CD4-positive, alpha-beta T cell (primary cell): ENCODE measurements at regions not wholly inside any gene's neighbourhood (a gene's known extent, or its start where the extent isn't known, plus 50 kb on each side); places are given as distances from the start of the nearest gene placed in this dataset.

ENCODE experiments used
- ATAC-seq: fragments of 200-7000 bp; cut with Tn5 transposase; one replicate; pipeline ENCODE4 v1.10.0; 2022; ENCODE audit warnings: mild to moderate bottlenecking; ENCODE audit not compliant: poor library complexity
- CTCF ChIA-PET: fragments of 350-600 bp; sonication (Branson Sonifier 250); formaldehyde crosslinking; loops from one replicate; lab custom pipeline; 2021; ENCODE audit warnings: antibody characterized with exemption, inconsistent platforms; lab: Charles Lee
- POLR2A ChIA-PET: fragments of 350-600 bp; sonication (Branson Sonifier 250); formaldehyde crosslinking; loops from one replicate; lab custom pipeline; 2021; ENCODE audit warnings: antibody characterized with exemption, inconsistent platforms; lab: Charles Lee
- DNase-seq, 14 experiments: peaks; one replicate each; pipeline ENCODE4 v3.0.0-alpha.2; 2013 to 2020; ENCODE audit warnings: mixed read lengths in 2 of 14
- H3K27ac ChIP-seq, 2 donors: one replicate each; pipeline versions ENCODE4 v1.5.1 to v1.7.0; 2013; ENCODE audit warnings: low read length in 2 of 2, low read depth in 1 of 2, mild to moderate bottlenecking in 1 of 2
- H3K27me3 ChIP-seq, 2 experiments: 1 replicate in 1 of 2; 2 replicates in 1 of 2; pipeline versions ENCODE4 v1.6.1 to v1.7.0; 2013; ENCODE audit warnings: low read length in 2 of 2, control low read depth in 1 of 2, mild to moderate bottlenecking in 1 of 2, moderate library complexity in 1 of 2; ENCODE audit not compliant: insufficient read depth in 2 of 2, control insufficient read depth in 1 of 2
- H3K36me3 ChIP-seq: one replicate; pipeline ENCODE4 v1.6.1; 2013; ENCODE audit warnings: low read length, control low read depth; ENCODE audit not compliant: insufficient read depth
- H3K4me1 ChIP-seq: one replicate; pipeline ENCODE4 v1.6.1; 2013; ENCODE audit warnings: low read length, control low read depth; ENCODE audit not compliant: insufficient read depth
- H3K4me3 ChIP-seq: one replicate; pipeline ENCODE4 v1.5.1; 2013; ENCODE audit warnings: mild to moderate bottlenecking, low read length, moderate library complexity
- H3K9me3 ChIP-seq, 2 experiments: 1 replicate in 1 of 2; 2 replicates in 1 of 2; pipeline versions ENCODE4 v1.6.1 to v1.7.0; 2013; ENCODE audit warnings: low read length in 2 of 2, mild to moderate bottlenecking in 2 of 2, control low read depth in 1 of 2, moderate library complexity in 1 of 2; ENCODE audit not compliant: control insufficient read depth in 1 of 2, insufficient read depth in 1 of 2
- H3K27ac Mint-ChIP-seq: one replicate; pipeline ENCODE4 v1.8.0; 2020; ENCODE audit warnings: mixed read lengths
- H3K27me3 Mint-ChIP-seq: one replicate; pipeline ENCODE4 v1.8.0; 2021; ENCODE audit warnings: mixed read lengths
- H3K36me3 Mint-ChIP-seq: one replicate; pipeline ENCODE4 v1.8.0; 2021; ENCODE audit warnings: low read depth, mixed read lengths
- H3K4me1 Mint-ChIP-seq: one replicate; pipeline ENCODE4 v1.8.0; 2021; ENCODE audit warnings: low read depth, mixed read lengths
- H3K4me3 Mint-ChIP-seq: one replicate; pipeline ENCODE4 v1.8.0; 2020; ENCODE audit warnings: mild to moderate bottlenecking, mixed read lengths
- H3K9me3 Mint-ChIP-seq: one replicate; pipeline ENCODE4 v1.8.0; 2020; ENCODE audit warnings: mixed read lengths
- intact Hi-C, 2 experiments: fragments of 100-400 bp; cut with DNase I in 1 of 2; cut with micrococcal nuclease in 1 of 2; formaldehyde crosslinking; loops; one replicate each; pipeline versions ENCODE4 v1.15.1 to v1.9.0; 2023 to 2025; cut with DNase I, micrococcal nuclease
- TF ChIP-seq, protein P1 (sequence below): fragments of 200-600 bp; IDR thresholded peaks from one replicate; pipeline ENCODE4 v1.8.0; 2022; ENCODE audit warnings: antibody characterized with exemption, mild to moderate bottlenecking

DNA sequence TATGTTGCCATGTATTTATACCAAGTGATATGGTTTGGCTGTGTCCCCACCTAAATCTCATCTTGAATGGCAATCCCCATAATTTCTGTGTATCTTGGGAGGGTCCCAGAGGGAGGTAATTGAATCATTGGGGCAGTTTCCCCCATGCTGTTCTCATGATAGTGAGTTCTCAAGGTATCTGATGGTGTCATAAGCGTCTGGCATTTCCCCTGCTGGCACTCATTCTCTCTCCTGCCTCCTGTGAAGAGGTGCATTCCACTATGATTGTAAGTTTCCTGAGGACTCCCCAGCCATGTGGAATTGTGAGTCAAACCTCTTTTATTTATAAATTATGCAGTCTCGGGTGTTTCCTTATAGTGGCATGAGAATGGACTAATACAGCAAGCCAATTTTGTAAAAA is 140.8 kb upstream of the ADAMTSL1 start:
- TF ChIP-seq, protein P1, sequence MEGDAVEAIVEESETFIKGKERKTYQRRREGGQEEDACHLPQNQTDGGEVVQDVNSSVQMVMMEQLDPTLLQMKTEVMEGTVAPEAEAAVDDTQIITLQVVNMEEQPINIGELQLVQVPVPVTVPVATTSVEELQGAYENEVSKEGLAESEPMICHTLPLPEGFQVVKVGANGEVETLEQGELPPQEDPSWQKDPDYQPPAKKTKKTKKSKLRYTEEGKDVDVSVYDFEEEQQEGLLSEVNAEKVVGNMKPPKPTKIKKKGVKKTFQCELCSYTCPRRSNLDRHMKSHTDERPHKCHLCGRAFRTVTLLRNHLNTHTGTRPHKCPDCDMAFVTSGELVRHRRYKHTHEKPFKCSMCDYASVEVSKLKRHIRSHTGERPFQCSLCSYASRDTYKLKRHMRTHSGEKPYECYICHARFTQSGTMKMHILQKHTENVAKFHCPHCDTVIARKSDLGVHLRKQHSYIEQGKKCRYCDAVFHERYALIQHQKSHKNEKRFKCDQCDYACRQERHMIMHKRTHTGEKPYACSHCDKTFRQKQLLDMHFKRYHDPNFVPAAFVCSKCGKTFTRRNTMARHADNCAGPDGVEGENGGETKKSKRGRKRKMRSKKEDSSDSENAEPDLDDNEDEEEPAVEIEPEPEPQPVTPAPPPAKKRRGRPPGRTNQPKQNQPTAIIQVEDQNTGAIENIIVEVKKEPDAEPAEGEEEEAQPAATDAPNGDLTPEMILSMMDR: no peak
- ChIA-PET CTCF (no interaction called here), POLR2A (no interaction called here)
- Histone ChIP-seq H3K4me1 (no peaks in the 10 kb centered on the region), H3K4me3 (no peak overlapping the region), H3K36me3 (no peaks in the 10 kb centered on the region), H3K27ac (no peak overlapping the region), H3K27me3 (peaks cover 0 to 4% of the 10 kb centered on the region in 2 experiments), H3K9me3 (no peaks in the 10 kb centered on the region)
- Mint-ChIP-seq H3K27me3 (no peaks in the 10 kb centered on the region), H3K4me3 (no peak overlapping the region), H3K36me3 (no peaks in the 10 kb centered on the region), H3K27ac (no peak overlapping the region), H3K9me3 (no peaks in the 10 kb centered on the region), H3K4me1 (no peaks in the 10 kb centered on the region)
- intact Hi-C loops: no loop called here
- no peak for DNase-seq
- no peak for ATAC-seq

DNA sequence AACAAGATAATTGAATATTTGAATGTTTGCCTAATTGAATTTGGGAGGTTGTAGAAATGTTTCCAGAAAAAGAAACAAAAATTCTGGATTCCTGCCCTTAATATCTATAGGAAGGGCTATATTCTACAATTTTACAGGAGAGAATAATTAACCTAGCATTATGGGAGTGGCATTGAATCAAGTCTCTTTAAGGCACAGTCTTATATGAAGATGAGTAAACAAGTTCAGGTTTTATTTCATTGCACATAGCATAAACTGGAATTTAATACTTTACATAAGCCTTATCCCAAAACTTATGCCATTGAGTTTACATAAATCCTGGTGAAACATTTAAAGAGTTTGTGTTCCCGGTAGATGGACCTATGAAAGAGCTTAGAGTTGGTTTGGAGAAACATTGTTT is 138.1 kb upstream of the ADAMTSL1 start:
- intact Hi-C loops: no loop called here
- H3K36me3 Mint-ChIP-seq: no peaks in the 10 kb centered on the region
- no peak overlapping the region for H3K27ac Mint-ChIP-seq
- H3K27me3 ChIP-seq: peaks cover 0 to 4% of the 10 kb centered on the region in 2 experiments
- H3K27me3 Mint-ChIP-seq: peaks cover 3% of the 10 kb centered on the region
- no peak for ATAC-seq
- H3K4me3 ChIP-seq: no peak overlapping the region
- H3K4me1 ChIP-seq: no peaks in the 10 kb centered on the region
- ChIA-PET POLR2A (no interaction called here), CTCF (interaction anchor here (0.7 kb wide), 1 partner anchor 25 kb away, joined by 3 read pairs; no protein-coding TSS in a partner anchor)
- peaks cover 3% of the 10 kb centered on the region for H3K9me3 Mint-ChIP-seq
- no peaks in the 10 kb centered on the region for H3K4me1 Mint-ChIP-seq
- no peak overlapping the region for H3K4me3 Mint-ChIP-seq
- no peaks in the 10 kb centered on the region for H3K9me3 ChIP-seq
- no peaks in the 10 kb centered on the region for H3K36me3 ChIP-seq
- no peak overlapping the region for H3K27ac ChIP-seq
- DNase-seq: no peak
- TF ChIP-seq, protein P1: no peak

DNA sequence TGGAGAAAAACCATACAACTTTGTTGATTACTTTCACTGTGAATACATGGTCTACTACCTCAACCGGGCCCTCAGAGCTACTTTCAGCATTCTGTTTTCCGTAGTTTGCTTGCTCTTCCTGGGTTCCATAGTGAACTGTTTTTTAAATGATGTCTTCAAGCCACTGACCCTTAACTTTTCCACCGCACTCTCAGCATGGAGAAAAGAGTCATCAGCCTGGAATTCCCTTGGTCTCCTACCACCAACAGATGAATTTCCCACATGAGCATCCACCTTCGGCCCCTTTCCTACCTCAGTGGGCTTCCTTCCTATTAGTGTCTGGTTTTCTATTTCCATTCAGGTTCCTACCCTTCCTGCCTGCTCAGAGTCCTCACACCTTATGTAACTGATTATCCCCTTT is 135.9 kb upstream of the ADAMTSL1 start:
- intact Hi-C loops: no loop called here
- DNase-seq (no peak), ATAC-seq (no peak)
- Histone ChIP-seq H3K4me3 (no peak overlapping the region), H3K4me1 (no peaks in the 10 kb centered on the region), H3K27me3 (peaks cover 0 to 4% of the 10 kb centered on the region in 2 experiments), H3K27ac (no peak overlapping the region), H3K36me3 (no peaks in the 10 kb centered on the region), H3K9me3 (no peaks in the 10 kb centered on the region)
- H3K27me3 Mint-ChIP-seq: peaks cover 3% of the 10 kb centered on the region
- POLR2A ChIA-PET: no interaction called here
- H3K27ac Mint-ChIP-seq: no peak overlapping the region
- H3K9me3 Mint-ChIP-seq: peaks cover 3% of the 10 kb centered on the region
- TF ChIP-seq, protein P1: no peak
- H3K4me1 Mint-ChIP-seq: no peaks in the 10 kb centered on the region
- H3K36me3 Mint-ChIP-seq: no peaks in the 10 kb centered on the region
- no peak overlapping the region for H3K4me3 Mint-ChIP-seq
- CTCF ChIA-PET: no interaction called here
